KOPT-K1 (cell line): ENCODE measurements at regions not wholly inside any gene's neighbourhood (a gene's known extent, or its start where the extent isn't known, plus 50 kb on each side); places are given as distances from the start of the nearest gene placed in this dataset.

ENCODE experiments used
- H3K27ac ChIP-seq: fragments of 200-600 bp; sonication (generic); 2 replicates; pipeline ENCODE4 v1.5.1; 2016; ENCODE audit warnings: antibody characterized with exemption, mild to moderate bottlenecking, low read depth, low read length; ENCODE audit not compliant: poor library complexity, severe bottlenecking
- H3K36me3 ChIP-seq: fragments of 200-600 bp; sonication (generic); 2 replicates; pipeline ENCODE4 v1.5.1; 2017; ENCODE audit warnings: antibody characterized with exemption, mild to moderate bottlenecking, low read length, moderate library complexity; ENCODE audit not compliant: insufficient read depth
- H3K9me3 ChIP-seq: fragments of 200-600 bp; sonication (generic); 2 replicates; pipeline ENCODE4 v1.5.1; 2017; ENCODE audit warnings: antibody characterized with exemption, low read length, mild to moderate bottlenecking; ENCODE audit not compliant: insufficient read depth, poor library complexity, severe bottlenecking

GRCh38 chr9:107761307-107761706 is 271.7 kb upstream of the KLF4 start:
- Histone ChIP-seq H3K36me3 (no peaks in the 10 kb centered on the region), H3K27ac (no peak overlapping the region), H3K9me3 (no peaks in the 10 kb centered on the region)

GRCh38 chr9:107760469-107761242 is 271.1 kb upstream of the KLF4 start:
- Histone ChIP-seq H3K27ac (no peak overlapping the region), H3K9me3 (no peaks in the 10 kb centered on the region), H3K36me3 (no peaks in the 10 kb centered on the region)

- no peaks in the 10 kb centered on the region for H3K36me3 ChIP-seq
- H3K27ac ChIP-seq: no peak overlapping the region
- H3K9me3 ChIP-seq: no peaks in the 10 kb centered on the region
Observed at GRCh38 chr9:107759823-107760166, 270.2 kb upstream of the KLF4 start.

- no peaks in the 10 kb centered on the region for H3K36me3 ChIP-seq
- no peak overlapping the region for H3K27ac ChIP-seq
- no peaks in the 10 kb centered on the region for H3K9me3 ChIP-seq
Observed at GRCh38 chr9:107759009-107759822, 269.6 kb upstream of the KLF4 start.

- H3K36me3 ChIP-seq: no peaks in the 10 kb centered on the region
Observed at GRCh38 chr9:107756091-107756490, 266.5 kb upstream of the KLF4 start.

GRCh38 chr9:107755246-107755645 is 265.7 kb upstream of the KLF4 start:
- Histone ChIP-seq H3K27ac (no peak overlapping the region), H3K9me3 (no peaks in the 10 kb centered on the region), H3K36me3 (no peaks in the 10 kb centered on the region)

More at GRCh38 chr9:107756091-107756490, 266.5 kb upstream of the KLF4 start:
- no peak overlapping the region for H3K27ac ChIP-seq
- H3K9me3 ChIP-seq: no peaks in the 10 kb centered on the region

GRCh38 chr9:107751567-107752210 is 262.1 kb upstream of the KLF4 start:
- Histone ChIP-seq H3K36me3 (no peaks in the 10 kb centered on the region), H3K9me3 (no peaks in the 10 kb centered on the region), H3K27ac (no peak overlapping the region)

GRCh38 chr9:107750741-107751566 is 261.4 kb upstream of the KLF4 start:
- Histone ChIP-seq H3K27ac (no peak overlapping the region), H3K9me3 (no peaks in the 10 kb centered on the region), H3K36me3 (no peaks in the 10 kb centered on the region)

GRCh38 chr9:107749787-107750444 is 260.3 kb upstream of the KLF4 start:
- H3K9me3 ChIP-seq: no peaks in the 10 kb centered on the region
- no peaks in the 10 kb centered on the region for H3K36me3 ChIP-seq
- no peak overlapping the region for H3K27ac ChIP-seq

GRCh38 chr9:107744873-107745272 is 255.3 kb upstream of the KLF4 start:
- no peak overlapping the region for H3K27ac ChIP-seq

GRCh38 chr9:107742531-107743309 is 253.2 kb upstream of the KLF4 start:
- Histone ChIP-seq H3K27ac (no peak overlapping the region), H3K9me3 (no peaks in the 10 kb centered on the region), H3K36me3 (no peaks in the 10 kb centered on the region)

More at GRCh38 chr9:107744873-107745272, 255.3 kb upstream of the KLF4 start:
- Histone ChIP-seq H3K9me3 (no peaks in the 10 kb centered on the region), H3K36me3 (no peaks in the 10 kb centered on the region)

- no peaks in the 10 kb centered on the region for H3K36me3 ChIP-seq
- H3K27ac ChIP-seq: no peak overlapping the region
- H3K9me3 ChIP-seq: no peaks in the 10 kb centered on the region
Observed at GRCh38 chr9:107740088-107740980, 250.8 kb upstream of the KLF4 start.

- H3K27ac ChIP-seq: no peak overlapping the region
- no peaks in the 10 kb centered on the region for H3K36me3 ChIP-seq
Observed at GRCh38 chr9:107739601-107740082, 250.1 kb upstream of the KLF4 start.

More at GRCh38 chr9:107739601-107740082, 250.1 kb upstream of the KLF4 start:
- H3K9me3 ChIP-seq: no peaks in the 10 kb centered on the region
